SK-N-MC (cell line): ENCODE measurements at regions not wholly inside any gene's neighbourhood (a gene's known extent, or its start where the extent isn't known, plus 50 kb on each side); places are given as distances from the start of the nearest gene placed in this dataset.

Experiments
- DNase-seq: peaks from one replicate; pipeline ENCODE4 v3.0.0-alpha.2; 2011; ENCODE audit warnings: low read depth, low spot score
- H3K27ac ChIP-seq: fragments of 200-600 bp; sonication (generic); 2 replicates; pipeline ENCODE4 v1.5.1; 2016; ENCODE audit warnings: mixed run types
- H3K36me3 ChIP-seq: fragments of 200-600 bp; sonication (generic); 2 replicates; pipeline ENCODE4 v1.6.1; 2017; ENCODE audit warnings: antibody characterized with exemption, low read length, mixed read lengths; ENCODE audit not compliant: insufficient read depth
- H3K4me3 ChIP-seq: fragments of 200-600 bp; sonication (generic); 2 replicates; pipeline ENCODE4 v1.5.1; 2016
- H3K9ac ChIP-seq: fragments of 200-600 bp; sonication (generic); 2 replicates; pipeline ENCODE4 v1.8.0; 2017; ENCODE audit warnings: mixed run types, mixed read lengths; ENCODE audit not compliant: insufficient read length
- H3K9me3 ChIP-seq: fragments of 200-600 bp; sonication (generic); 2 replicates; pipeline ENCODE4 v1.6.1; 2017; ENCODE audit warnings: low read depth, mild to moderate bottlenecking, antibody characterized with exemption, low read length, moderate library complexity, mixed read lengths
- EZH2 ChIP-seq: fragments of 200-600 bp; sonication (generic); IDR thresholded peaks from one replicate; pipeline ENCODE4 v1.6.1; 2017; ENCODE audit warnings: antibody characterized with exemption
- FOXP2 ChIP-seq: optimal IDR thresholded peaks from 2 replicates; pipeline ENCODE3; 2011; ENCODE audit warnings: mild to moderate bottlenecking, moderate library complexity; ENCODE audit not compliant: insufficient read depth; ENCODE audit errors: extremely low read length, control extremely low read depth
- POLR2AphosphoS5 ChIP-seq: IDR thresholded peaks from 2 replicates; pipeline ENCODE4 v1.6.1; 2012; ENCODE audit warnings: mild to moderate bottlenecking, low read depth, low read length, borderline replicate concordance

DNA sequence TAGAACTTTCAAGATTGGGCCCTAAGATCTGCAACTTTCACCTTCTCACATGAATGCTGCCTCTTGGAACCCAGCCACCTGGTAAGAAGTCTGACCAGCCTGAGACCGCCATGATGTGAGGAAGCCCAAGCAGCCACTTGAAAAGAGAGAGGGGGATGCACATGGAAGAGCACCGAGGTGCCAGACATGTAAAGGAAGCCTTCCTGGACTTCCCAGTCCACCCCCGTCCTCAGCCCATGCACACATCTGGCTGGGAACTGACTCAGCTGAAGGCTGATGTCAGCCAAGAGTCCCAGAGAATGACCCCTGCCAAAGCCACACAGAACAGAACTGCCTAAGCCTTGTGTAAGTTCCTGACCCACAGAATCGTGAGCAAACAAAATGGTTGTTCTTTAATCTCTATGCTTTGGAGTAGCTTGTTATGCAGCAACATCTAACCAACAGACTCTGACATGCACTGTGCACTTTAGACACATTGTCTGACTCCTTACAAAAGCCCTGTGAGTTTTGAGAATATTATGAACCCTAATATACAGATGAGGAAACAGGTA is 86.7 kb downstream of the RMI2 start:
- Histone ChIP-seq H3K27ac (no peak overlapping the region), H3K9ac (no peak overlapping the region), H3K4me3 (no peak overlapping the region), H3K36me3 (no peaks in the 10 kb centered on the region), H3K9me3 (no peaks in the 10 kb centered on the region)
- no peak for TF ChIP-seq FOXP2
- TF ChIP-seq EZH2 = no peak
- no peak for TF ChIP-seq POLR2AphosphoS5
- DNase-seq = no peak

DNA sequence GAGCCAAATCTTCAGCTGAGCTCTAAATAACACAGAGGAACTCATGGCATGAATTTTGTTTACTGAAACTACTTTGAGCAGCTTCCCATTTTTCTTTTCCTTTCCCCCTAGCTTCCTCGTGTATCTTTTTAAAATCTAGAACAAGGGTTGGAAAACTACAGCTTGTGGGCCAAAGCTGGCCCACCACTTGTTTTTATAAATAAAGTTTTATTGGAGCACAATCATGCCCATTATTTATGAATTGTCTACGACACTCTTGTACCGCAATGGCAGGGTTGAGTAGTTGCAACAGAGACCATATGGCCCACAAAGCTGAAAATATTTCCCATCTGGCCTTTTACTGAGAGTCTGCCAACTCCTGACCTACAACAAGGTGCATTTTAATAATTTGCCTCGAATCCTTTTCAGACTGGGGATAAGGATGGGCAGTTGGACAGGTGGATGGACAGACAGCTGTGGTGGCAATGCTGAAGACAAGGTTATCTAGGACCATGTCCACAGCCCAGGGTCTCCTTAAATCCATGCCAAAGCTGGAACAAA is 87.7 kb downstream of the RMI2 start:
- no peak overlapping the region for H3K4me3 ChIP-seq

GRCh38 chr16:11435576-11435975 is 90.3 kb downstream of the RMI2 start:
- H3K9me3 ChIP-seq = no peaks in the 10 kb centered on the region; the same call in 1 of the 2 replicates
- no peaks in the 10 kb centered on the region for H3K36me3 ChIP-seq
- no peak overlapping the region for H3K9ac ChIP-seq
- H3K4me3 ChIP-seq = no peak overlapping the region
- TF ChIP-seq FOXP2 = no peak
- DNase-seq = no peak
- no peak overlapping the region for H3K27ac ChIP-seq

More for the DNA sequence above, 87.7 kb downstream of the RMI2 start:
- no peak overlapping the region for H3K27ac ChIP-seq
- H3K9ac ChIP-seq = no peak overlapping the region
- no peaks in the 10 kb centered on the region for H3K36me3 ChIP-seq
- DNase-seq = no peak
- H3K9me3 ChIP-seq = no peaks in the 10 kb centered on the region
- no peak for TF ChIP-seq POLR2AphosphoS5
- TF ChIP-seq EZH2 = no peak
- TF ChIP-seq FOXP2 = no peak

DNA sequence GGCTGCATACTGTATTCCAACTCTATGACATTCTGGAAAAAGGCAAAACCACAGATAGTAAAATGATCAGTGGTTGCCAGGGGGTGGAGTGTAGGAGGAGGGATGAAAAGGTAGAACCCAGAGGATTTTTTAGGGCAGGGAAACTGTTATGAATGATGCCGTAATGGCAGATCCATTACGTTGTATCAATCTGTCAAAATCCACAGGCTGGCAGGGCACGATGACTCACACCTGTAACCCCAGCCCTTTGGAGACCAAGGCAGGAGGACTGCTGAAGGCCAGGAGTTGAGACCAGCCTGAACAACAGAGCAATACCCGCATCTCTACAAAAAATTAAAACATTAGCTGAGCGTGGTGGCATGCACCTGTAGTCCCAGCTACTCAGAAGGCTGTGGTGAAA is 91.8 kb downstream of the RMI2 start:
- TF ChIP-seq EZH2 (no peak), POLR2AphosphoS5 (no peak), FOXP2 (no peak)
- no peaks in the 10 kb centered on the region; the same call in 1 of the 2 replicates for H3K9me3 ChIP-seq
- DNase-seq = no peak

DNA sequence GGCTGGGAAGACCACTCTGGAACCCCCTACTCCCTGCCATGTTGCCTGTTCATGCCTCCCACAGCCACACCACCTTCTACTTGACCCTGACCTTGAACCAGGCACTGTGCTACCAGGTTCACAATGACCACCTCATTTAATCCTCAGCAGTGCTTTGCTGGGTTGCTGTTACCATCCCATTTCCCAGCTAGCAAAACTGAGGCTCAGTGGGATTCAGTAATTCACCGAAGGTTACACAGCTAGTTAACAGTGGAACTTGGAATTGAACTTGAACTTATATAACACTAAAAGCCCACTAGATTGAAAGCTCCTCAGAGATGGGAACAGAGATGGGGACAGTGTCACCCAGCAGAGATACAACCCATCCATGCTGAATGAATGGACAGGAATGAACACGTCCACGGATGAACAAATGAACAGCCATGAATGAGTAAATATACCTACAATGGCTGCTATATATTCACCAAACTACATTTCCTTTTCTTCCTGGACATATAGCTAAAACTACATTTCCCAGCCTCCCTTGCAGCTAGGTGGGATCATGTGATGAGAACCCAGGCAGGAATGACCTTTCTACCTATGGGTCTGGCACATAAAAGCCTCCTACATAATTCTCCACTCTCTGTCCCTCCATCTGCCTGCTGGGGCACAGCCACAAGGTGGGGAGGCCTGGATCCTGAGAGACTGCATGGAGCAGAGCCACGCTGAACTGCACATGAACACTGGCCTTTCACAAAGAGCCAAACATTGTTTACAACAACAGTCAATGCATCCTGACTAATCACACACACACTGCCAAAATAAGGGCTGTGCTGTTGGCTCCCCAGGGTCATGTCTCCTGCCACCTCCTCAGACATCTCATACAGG is 94.8 kb downstream of the RMI2 start:
- H3K4me3 ChIP-seq = no peak overlapping the region
- TF ChIP-seq EZH2 (no peak), POLR2AphosphoS5 (no peak)
- no peak overlapping the region for H3K27ac ChIP-seq
- H3K9me3 ChIP-seq = no peaks in the 10 kb centered on the region; the same call in 1 of the 2 replicates
- no peaks in the 10 kb centered on the region for H3K36me3 ChIP-seq
- no peak overlapping the region for H3K9ac ChIP-seq
- no peak for DNase-seq

More for the DNA sequence above, 91.8 kb downstream of the RMI2 start:
- Histone ChIP-seq H3K27ac (no peak overlapping the region), H3K9ac (no peak overlapping the region), H3K36me3 (no peaks in the 10 kb centered on the region), H3K4me3 (no peak overlapping the region)

DNA sequence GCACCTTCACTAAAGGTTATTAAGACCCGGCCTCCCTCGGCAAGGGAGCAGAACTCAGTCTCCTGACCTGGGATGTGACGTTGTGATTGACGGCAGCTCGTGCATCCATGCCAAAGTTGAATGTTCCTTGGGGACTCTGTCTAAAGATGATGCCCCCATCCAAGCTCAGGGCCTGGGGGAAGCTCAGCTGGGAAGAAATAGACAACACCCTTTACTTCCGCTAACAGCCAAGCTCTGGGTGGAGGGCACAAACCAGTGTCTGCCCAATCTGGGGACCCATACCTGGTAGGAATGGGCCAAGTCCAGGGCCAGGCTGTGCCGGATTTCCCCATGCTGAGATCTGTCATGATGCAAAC is 95.4 kb downstream of the RMI2 start:
- Histone ChIP-seq H3K27ac (no peak overlapping the region), H3K9ac (no peak overlapping the region), H3K36me3 (no peaks in the 10 kb centered on the region), H3K4me3 (no peak overlapping the region), H3K9me3 (no peaks in the 10 kb centered on the region; the same call in 1 of the 2 replicates)
- no peak for DNase-seq
- TF ChIP-seq POLR2AphosphoS5 = no peak
- no peak for TF ChIP-seq EZH2
- no peak for TF ChIP-seq FOXP2

GRCh38 chr16:11445486-11445885 is 100.2 kb downstream of the RMI2 start:
- no peak for DNase-seq
- Histone ChIP-seq H3K36me3 (no peaks in the 10 kb centered on the region), H3K4me3 (no peak overlapping the region), H3K27ac (no peak overlapping the region), H3K9ac (no peak overlapping the region), H3K9me3 (no peaks in the 10 kb centered on the region)
- no peak for TF ChIP-seq POLR2AphosphoS5
- no peak for TF ChIP-seq EZH2
- no peak for TF ChIP-seq FOXP2

- Histone ChIP-seq H3K9ac (no peak overlapping the region), H3K36me3 (no peaks in the 10 kb centered on the region), H3K4me3 (no peak overlapping the region), H3K27ac (no peak overlapping the region), H3K9me3 (no peaks in the 10 kb centered on the region)
- TF ChIP-seq POLR2AphosphoS5 = no peak
- TF ChIP-seq FOXP2 = no peak
- TF ChIP-seq EZH2 = no peak
- no peak for DNase-seq
These were observed 101.4 kb downstream of the RMI2 start for GRCh38 chr16:11446566-11447119.
